ENCODE measurements at regions not wholly inside any gene's neighbourhood (a gene's known extent, or its start where the extent isn't known, plus 50 kb on each side); places are given as distances from the start of the nearest gene placed in this dataset.

DNA sequence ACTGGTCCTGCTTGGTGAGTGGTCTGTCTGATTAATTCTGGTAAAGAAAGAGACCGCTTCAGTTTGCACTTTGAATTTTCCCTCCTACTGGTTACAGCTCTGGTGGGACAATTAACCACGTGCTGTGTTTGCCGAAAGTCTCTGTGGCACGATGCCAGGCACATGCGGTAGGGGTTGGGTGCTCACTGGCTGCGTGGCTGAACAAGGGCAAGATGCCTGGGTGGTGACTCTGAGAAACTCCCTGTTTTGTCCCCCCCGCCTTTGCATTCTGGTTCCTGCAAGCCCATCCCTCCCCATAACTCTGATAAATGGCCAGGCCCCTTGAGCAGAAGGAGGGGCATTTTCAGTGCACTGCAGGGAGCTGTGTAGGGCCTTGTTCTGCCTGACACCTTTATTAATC lies 206.1 kb downstream of the TFCP2L1 start:
- no peaks in the 10 kb centered on the region for H3K4me1 Mint-ChIP-seq (ENCODE audit: low read depth)
- no peaks in the 10 kb centered on the region for H3K36me3 Mint-ChIP-seq (ENCODE audit: low read depth)
- no peaks in the 10 kb centered on the region for H3K9me3 Mint-ChIP-seq
- H3K27me3 Mint-ChIP-seq: peaks cover 33% of the 10 kb centered on the region
- no peak overlapping the region for H3K27ac Mint-ChIP-seq
- no peak overlapping the region for H3K4me3 Mint-ChIP-seq

- H3K4me1 Mint-ChIP-seq (ENCODE audit: low read depth): no peaks in the 10 kb centered on the region
- H3K36me3 Mint-ChIP-seq (ENCODE audit: low read depth): no peaks in the 10 kb centered on the region
- no peak overlapping the region for H3K4me3 Mint-ChIP-seq
- H3K9me3 Mint-ChIP-seq: no peaks in the 10 kb centered on the region
- H3K27me3 Mint-ChIP-seq: peaks cover 26% of the 10 kb centered on the region
- H3K27ac Mint-ChIP-seq: no peak overlapping the region
These were observed 204.8 kb downstream of the TFCP2L1 start for GRCh38 chr2:121080013-121080772.

DNA sequence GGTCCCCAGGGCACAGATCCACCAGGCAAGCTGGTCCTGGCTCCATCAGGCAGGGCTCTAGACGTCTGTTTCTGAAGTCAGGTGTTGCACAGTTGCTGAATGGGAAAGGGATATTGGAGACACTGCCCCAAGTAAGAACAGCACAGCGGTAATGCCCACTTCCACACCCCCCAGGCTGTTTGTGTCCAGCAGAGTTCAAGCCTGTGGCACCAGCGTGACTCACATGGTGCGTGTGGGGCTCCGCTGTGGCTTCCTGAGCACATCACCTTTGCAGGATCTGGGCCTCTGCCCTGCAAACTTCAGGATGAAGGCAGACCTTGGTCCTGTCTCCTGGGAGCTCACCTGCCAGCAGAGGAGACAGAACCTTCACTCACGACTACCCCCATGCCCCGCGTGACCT lies 203.3 kb downstream of the TFCP2L1 start:
- H3K36me3 Mint-ChIP-seq (ENCODE audit: low read depth): no peaks in the 10 kb centered on the region
- no peaks in the 10 kb centered on the region for H3K4me1 Mint-ChIP-seq (ENCODE audit: low read depth)
- H3K4me3 Mint-ChIP-seq: no peak overlapping the region
- no peaks in the 10 kb centered on the region for H3K9me3 Mint-ChIP-seq
- peaks cover 13% of the 10 kb centered on the region for H3K27me3 Mint-ChIP-seq
- no peak overlapping the region for H3K27ac Mint-ChIP-seq

GRCh38 chr2:121082191-121082590 lies 202.8 kb downstream of the TFCP2L1 start:
- Mint-ChIP-seq H3K27me3 (peaks cover 11% of the 10 kb centered on the region), H3K4me1 (ENCODE audit: low read depth) (no peaks in the 10 kb centered on the region), H3K27ac (no peak overlapping the region), H3K4me3 (no peak overlapping the region), H3K36me3 (ENCODE audit: low read depth) (no peaks in the 10 kb centered on the region), H3K9me3 (no peaks in the 10 kb centered on the region)

DNA sequence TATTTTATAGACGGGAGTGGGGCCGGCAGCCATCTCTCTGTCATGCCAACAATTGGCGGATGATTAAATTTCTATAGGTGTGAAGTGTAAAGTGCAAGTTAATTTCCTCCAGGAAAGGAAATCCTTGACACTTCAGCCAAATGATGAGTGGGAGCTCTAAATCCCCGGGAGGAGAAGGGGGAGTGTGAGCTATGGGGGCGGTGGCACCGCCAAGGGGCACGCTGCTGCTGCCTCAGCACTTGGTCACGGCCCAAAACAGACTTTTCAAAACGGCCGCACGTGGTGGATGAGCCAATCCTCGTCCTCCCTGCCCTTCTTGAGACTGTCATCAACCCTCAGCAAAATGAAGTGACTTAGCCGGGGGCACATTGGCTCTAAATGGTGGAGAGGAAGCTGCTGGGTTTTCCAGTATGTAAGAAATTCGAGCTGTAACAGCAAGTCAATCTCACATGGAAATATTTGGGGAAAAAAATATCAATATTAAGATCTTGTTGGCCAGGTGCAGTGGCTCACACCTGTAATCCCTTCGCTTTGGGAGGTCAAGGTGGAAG lies 200.8 kb downstream of the TFCP2L1 start:
- peaks cover 7% of the 10 kb centered on the region for H3K27me3 Mint-ChIP-seq
- H3K27ac Mint-ChIP-seq: no peak overlapping the region
- H3K4me3 Mint-ChIP-seq: no peak overlapping the region
- no peaks in the 10 kb centered on the region for H3K4me1 Mint-ChIP-seq (ENCODE audit: low read depth)
- no peaks in the 10 kb centered on the region for H3K36me3 Mint-ChIP-seq (ENCODE audit: low read depth)
- no peaks in the 10 kb centered on the region for H3K9me3 Mint-ChIP-seq

- no peaks in the 10 kb centered on the region for H3K9me3 Mint-ChIP-seq
- H3K4me3 Mint-ChIP-seq: no peak overlapping the region
- H3K4me1 Mint-ChIP-seq (ENCODE audit: low read depth): no peaks in the 10 kb centered on the region
- no peaks in the 10 kb centered on the region for H3K36me3 Mint-ChIP-seq (ENCODE audit: low read depth)
- H3K27ac Mint-ChIP-seq: no peak overlapping the region
- peaks cover 7% of the 10 kb centered on the region for H3K27me3 Mint-ChIP-seq
These were observed 199.2 kb downstream of the TFCP2L1 start for GRCh38 chr2:121085801-121086200.

- H3K4me1 Mint-ChIP-seq (ENCODE audit: low read depth): no peaks in the 10 kb centered on the region
These were observed 198.6 kb downstream of the TFCP2L1 start for GRCh38 chr2:121086450-121086849.

GRCh38 chr2:121087117-121087516 lies 197.9 kb downstream of the TFCP2L1 start:
- no peaks in the 10 kb centered on the region for H3K36me3 Mint-ChIP-seq (ENCODE audit: low read depth)
- peaks cover 4% of the 10 kb centered on the region for H3K9me3 Mint-ChIP-seq
- no peaks in the 10 kb centered on the region for H3K4me1 Mint-ChIP-seq (ENCODE audit: low read depth)
- H3K27ac Mint-ChIP-seq: no peak overlapping the region
- peaks cover 7% of the 10 kb centered on the region for H3K27me3 Mint-ChIP-seq
- H3K4me3 Mint-ChIP-seq: no peak overlapping the region

More at GRCh38 chr2:121086450-121086849, 198.6 kb downstream of the TFCP2L1 start:
- no peaks in the 10 kb centered on the region for H3K36me3 Mint-ChIP-seq (ENCODE audit: low read depth)
- no peak overlapping the region for H3K27ac Mint-ChIP-seq
- peaks cover 4% of the 10 kb centered on the region for H3K9me3 Mint-ChIP-seq
- peaks cover 7% of the 10 kb centered on the region for H3K27me3 Mint-ChIP-seq
- H3K4me3 Mint-ChIP-seq: no peak overlapping the region

- Mint-ChIP-seq H3K27me3 (peaks cover 3% of the 10 kb centered on the region), H3K4me3 (no peak overlapping the region), H3K36me3 (ENCODE audit: low read depth) (no peaks in the 10 kb centered on the region), H3K4me1 (ENCODE audit: low read depth) (no peaks in the 10 kb centered on the region), H3K9me3 (peaks cover 4% of the 10 kb centered on the region), H3K27ac (no peak overlapping the region)
These were observed 196.5 kb downstream of the TFCP2L1 start for GRCh38 chr2:121088251-121089165.

GRCh38 chr2:121089166-121089510 lies 195.9 kb downstream of the TFCP2L1 start:
- no peaks in the 10 kb centered on the region for H3K4me1 Mint-ChIP-seq (ENCODE audit: low read depth)
- H3K36me3 Mint-ChIP-seq (ENCODE audit: low read depth): no peaks in the 10 kb centered on the region
- peaks cover 3% of the 10 kb centered on the region for H3K27me3 Mint-ChIP-seq
- H3K27ac Mint-ChIP-seq: no peak overlapping the region
- no peak overlapping the region for H3K4me3 Mint-ChIP-seq
- H3K9me3 Mint-ChIP-seq: peaks cover 4% of the 10 kb centered on the region

DNA sequence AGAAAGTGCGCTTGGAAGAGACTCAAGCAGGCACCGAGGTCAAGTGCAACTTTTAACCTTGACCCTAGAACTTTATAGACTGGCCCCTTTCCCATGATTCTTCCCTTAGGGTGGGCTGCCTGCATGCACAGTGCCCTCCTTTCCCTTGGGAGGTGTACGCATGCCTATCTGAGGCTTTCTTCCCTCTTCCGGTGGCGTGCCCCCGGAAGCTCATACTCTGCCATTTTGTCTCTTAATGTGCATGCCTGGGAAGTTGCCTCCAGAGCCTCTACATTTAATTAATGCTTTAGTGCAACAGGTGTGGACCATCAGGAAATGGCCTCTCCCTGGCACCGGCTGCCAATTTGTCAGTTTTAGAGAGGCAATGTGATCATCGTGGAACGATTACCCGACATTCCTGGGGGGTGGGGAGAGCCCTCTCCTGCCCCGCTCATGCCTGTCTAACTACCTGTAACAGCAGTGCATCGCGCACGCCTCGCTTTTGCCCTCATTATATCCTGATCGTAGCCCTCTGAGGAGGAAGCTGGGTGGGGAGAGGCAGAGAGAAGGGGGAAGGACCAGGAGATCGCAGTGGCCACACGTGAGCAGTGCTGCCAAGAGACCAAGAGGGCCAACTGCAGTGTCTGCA lies 194.8 kb downstream of the TFCP2L1 start:
- Mint-ChIP-seq H3K27ac (no peak overlapping the region), H3K4me1 (ENCODE audit: low read depth) (no peaks in the 10 kb centered on the region), H3K4me3 (no peak overlapping the region), H3K27me3 (peaks cover 5% of the 10 kb centered on the region), H3K9me3 (peaks cover 4% of the 10 kb centered on the region), H3K36me3 (ENCODE audit: low read depth) (no peaks in the 10 kb centered on the region)

DNA sequence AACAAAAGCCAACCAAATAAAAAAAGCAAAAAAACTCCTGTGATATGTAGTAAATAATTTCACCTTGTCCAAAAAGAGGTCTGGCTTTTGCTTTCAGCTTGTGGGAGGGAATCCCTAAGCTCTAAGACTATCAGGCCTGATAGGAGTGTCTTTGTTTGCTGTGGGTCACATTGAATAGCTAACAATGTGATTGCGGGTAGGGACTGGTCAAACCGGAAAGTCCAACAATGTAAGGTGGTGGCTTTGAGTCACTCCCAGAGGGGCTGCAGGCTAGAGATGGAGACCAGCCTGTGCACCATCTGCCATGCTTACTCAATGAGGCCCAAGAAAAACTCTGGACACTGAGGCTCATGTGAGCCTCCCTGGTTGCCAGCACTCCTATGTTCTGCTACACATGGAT lies 192.9 kb downstream of the TFCP2L1 start:
- Mint-ChIP-seq H3K9me3 (peaks cover 4% of the 10 kb centered on the region), H3K4me3 (no peak overlapping the region), H3K36me3 (ENCODE audit: low read depth) (no peaks in the 10 kb centered on the region), H3K27me3 (peaks cover 5% of the 10 kb centered on the region), H3K4me1 (ENCODE audit: low read depth) (no peaks in the 10 kb centered on the region), H3K27ac (no peak overlapping the region)

DNA sequence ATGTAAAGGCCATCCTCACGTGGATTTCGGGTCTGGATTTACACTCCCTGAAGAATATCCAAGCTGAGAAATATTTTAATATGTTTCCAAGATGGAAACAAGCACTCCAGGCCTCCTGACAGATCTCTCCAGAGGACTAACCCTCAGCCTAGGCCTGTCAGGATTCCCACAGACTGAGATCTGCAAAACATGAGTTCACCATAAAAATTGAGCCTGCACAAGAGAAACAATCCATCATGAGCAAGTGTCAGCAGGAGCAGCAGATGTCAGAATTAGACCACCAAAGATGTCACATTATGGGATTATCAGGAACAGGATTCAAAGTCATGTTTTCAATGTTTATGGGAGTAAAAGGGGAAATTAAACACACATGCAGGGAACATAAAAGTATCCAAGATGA lies 191.3 kb downstream of the TFCP2L1 start:
- Mint-ChIP-seq H3K9me3 (peaks cover 4% of the 10 kb centered on the region), H3K36me3 (ENCODE audit: low read depth) (no peaks in the 10 kb centered on the region), H3K4me3 (no peak overlapping the region), H3K4me1 (ENCODE audit: low read depth) (no peaks in the 10 kb centered on the region), H3K27ac (no peak overlapping the region), H3K27me3 (peaks cover 5% of the 10 kb centered on the region)

GRCh38 chr2:121094101-121094500 lies 190.9 kb downstream of the TFCP2L1 start:
- H3K27me3 Mint-ChIP-seq: peaks cover 5% of the 10 kb centered on the region
- H3K9me3 Mint-ChIP-seq: peaks cover 4% of the 10 kb centered on the region
- no peak overlapping the region for H3K27ac Mint-ChIP-seq
- no peaks in the 10 kb centered on the region for H3K36me3 Mint-ChIP-seq (ENCODE audit: low read depth)
- no peak overlapping the region for H3K4me3 Mint-ChIP-seq
- no peaks in the 10 kb centered on the region for H3K4me1 Mint-ChIP-seq (ENCODE audit: low read depth)

DNA sequence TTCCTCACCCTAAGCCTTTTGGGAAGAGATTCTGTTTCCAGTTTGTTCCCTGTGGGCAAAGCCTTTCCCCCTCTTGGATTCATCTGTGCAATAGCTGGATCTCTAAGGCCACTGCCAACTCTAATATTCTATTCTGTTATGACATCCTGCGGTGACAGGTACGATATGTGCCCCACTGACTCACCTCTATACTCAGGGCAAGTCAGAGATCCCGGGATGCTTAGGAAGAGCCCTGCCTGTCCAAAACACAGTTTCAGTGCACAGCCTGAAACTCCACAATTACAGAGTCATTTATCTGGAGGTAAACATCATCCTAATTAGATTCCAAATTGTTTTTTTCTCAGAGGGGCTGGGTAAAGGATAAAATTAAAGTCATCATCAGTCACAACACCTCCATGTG lies 190.2 kb downstream of the TFCP2L1 start:
- H3K36me3 Mint-ChIP-seq (ENCODE audit: low read depth): no peaks in the 10 kb centered on the region
- H3K4me1 Mint-ChIP-seq (ENCODE audit: low read depth): no peaks in the 10 kb centered on the region
- H3K27me3 Mint-ChIP-seq: peaks cover 5% of the 10 kb centered on the region
- peaks cover 4% of the 10 kb centered on the region for H3K9me3 Mint-ChIP-seq
- no peak overlapping the region for H3K4me3 Mint-ChIP-seq
- no peak overlapping the region for H3K27ac Mint-ChIP-seq

All from stimulated activated naive CD8-positive, alpha-beta T cell treated with anti-CD3 and anti-CD28 coated beads, Interleukin-15, Interleukin-2, amounts not matched to agents 100 ng/mL and 50 ng/mL, for 24 hours (primary cell).